OCI-LY7 (cell line): ENCODE measurements at regions not wholly inside any gene's neighbourhood (a gene's known extent, or its start where the extent isn't known, plus 50 kb on each side); places are given as distances from the start of the nearest gene placed in this dataset.

Source experiments
- BruUV-seq: library from RNA; stranded (reverse); fragments of 400-500 nt; replicated peaks from 2 replicates; lab custom pipeline; 2021; lab: Mats Ljungman, UMichigan
- CTCF ChIA-PET: fragments of 300-600 bp; sonication (Branson Sonifier 250); formaldehyde crosslinking; loops from one replicate; lab custom pipeline; 2022; ENCODE audit warnings: antibody characterized with exemption; ENCODE audit not compliant: unreplicated experiment; lab: Charles Lee
- POLR2A ChIA-PET: fragments of 300-600 bp; sonication (Branson Sonifier 250); formaldehyde crosslinking; loops from one replicate; lab custom pipeline; 2022; ENCODE audit warnings: antibody characterized with exemption; lab: Charles Lee
- DNase-seq: peaks from one replicate; pipeline ENCODE4 v3.0.0-alpha.2; 2015; ENCODE audit warnings: low spot score
- H2AFZ ChIP-seq: fragments of 200-600 bp; sonication (generic), shearing (Covaris generic); 2 replicates; pipeline ENCODE4 v1.6.1; 2014; ENCODE audit warnings: mild to moderate bottlenecking, antibody characterized with exemption, low read length, moderate library complexity
- H3K27ac ChIP-seq: fragments of 200-600 bp; sonication (generic); 2 replicates; pipeline ENCODE4 v1.5.1; 2014; ENCODE audit warnings: mixed run types, low read depth, mild to moderate bottlenecking, moderate library complexity, low read length, inconsistent platforms; ENCODE audit not compliant: poor library complexity, severe bottlenecking
- H3K36me3 ChIP-seq: fragments of 200-600 bp; sonication (generic); 2 replicates; pipeline ENCODE4 v1.6.1; 2014; ENCODE audit warnings: mild to moderate bottlenecking, antibody characterized with exemption, low read length, moderate library complexity, mixed read lengths; ENCODE audit not compliant: insufficient read depth
- H3K4me1 ChIP-seq: fragments of 200-600 bp; sonication (generic); 2 replicates; pipeline ENCODE4 v1.5.1; 2014; ENCODE audit warnings: mild to moderate bottlenecking, low read length; ENCODE audit not compliant: insufficient read depth, poor library complexity, severe bottlenecking
- H3K4me2 ChIP-seq: fragments of 200-600 bp; sonication (generic); 2 replicates; pipeline ENCODE4 v1.6.1; 2014; ENCODE audit warnings: mild to moderate bottlenecking, low read length
- H3K4me3 ChIP-seq: fragments of 200-600 bp; sonication (generic); 2 replicates; pipeline ENCODE4 v1.5.1; 2014; ENCODE audit warnings: mild to moderate bottlenecking, low read depth, low read length; ENCODE audit not compliant: poor library complexity, severe bottlenecking
- H3K79me2 ChIP-seq: fragments of 200-600 bp; sonication (generic); 2 replicates; pipeline ENCODE4 v1.6.1; 2016; ENCODE audit warnings: low read depth, mild to moderate bottlenecking, low read length, moderate library complexity, mixed read lengths; ENCODE audit not compliant: insufficient read depth
- H3K9me2 ChIP-seq: fragments of 200-600 bp; sonication (generic); 2 replicates; pipeline ENCODE4 v1.6.1; 2016; ENCODE audit warnings: mild to moderate bottlenecking, low read length, mixed read lengths; ENCODE audit not compliant: insufficient read depth
- H3K9me3 ChIP-seq: fragments of 200-600 bp; sonication (generic); 2 replicates; pipeline ENCODE4 v1.6.1; 2014; ENCODE audit warnings: mild to moderate bottlenecking, mixed run types, low read length, mixed read lengths
- H4K20me1 ChIP-seq: fragments of 200-600 bp; sonication (generic); 2 replicates; pipeline ENCODE4 v1.6.1; 2014; ENCODE audit warnings: mild to moderate bottlenecking, antibody characterized with exemption, low read length, moderate library complexity, mixed read lengths; ENCODE audit not compliant: insufficient read depth
- CTCF ChIP-seq: fragments of 200-600 bp; sonication (generic); conservative IDR thresholded peaks from 2 replicates; pipeline ENCODE4 v1.5.1; 2014; ENCODE audit warnings: mild to moderate bottlenecking, antibody characterized with exemption, low read length, moderate library complexity, mixed read lengths
- EZH2phosphoT487 ChIP-seq: fragments of 200-600 bp; sonication (generic); IDR thresholded peaks from 2 replicates; pipeline ENCODE4 v1.6.1; 2018; ENCODE audit warnings: low read depth, borderline replicate concordance, mild to moderate bottlenecking, mixed run types, antibody characterized with exemption, low read length, moderate library complexity, mixed read lengths
- intact Hi-C: fragments of 100-400 bp; cut with micrococcal nuclease; formaldehyde crosslinking; loops from one replicate; pipeline ENCODE4 v1.10.0; 2022; ENCODE audit not compliant: unreplicated experiment

GRCh38 chrX:128781506-128781905 is 729.3 kb upstream of the ACTRT1 start:
- Histone ChIP-seq H4K20me1 (no peaks in the 10 kb centered on the region), H2AFZ (no peak overlapping the region), H3K9me3 (no peaks in the 10 kb centered on the region), H3K4me1 (no peaks in the 10 kb centered on the region), H3K79me2 (no peaks in the 10 kb centered on the region), H3K36me3 (no peaks in the 10 kb centered on the region), H3K27ac (no peak overlapping the region), H3K9me2 (no peaks in the 10 kb centered on the region), H3K4me3 (no peak overlapping the region), H3K4me2 (no peak overlapping the region)
- no TSS peak for BruUV-seq
- ChIA-PET POLR2A (no interaction called here), CTCF (no interaction called here)
- intact Hi-C loops: no loop called here
- TF ChIP-seq CTCF (peak; percentile 50), EZH2phosphoT487 (no peak)
- DNase-seq: peak; percentile 26

GRCh38 chrX:128780934-128781333 is 728.7 kb upstream of the ACTRT1 start:
- H3K36me3 ChIP-seq: no peaks in the 10 kb centered on the region
- no TSS peak for BruUV-seq
- ChIA-PET POLR2A (no interaction called here), CTCF (no interaction called here)
- no peak overlapping the region for H3K4me2 ChIP-seq
- no peaks in the 10 kb centered on the region for H3K9me2 ChIP-seq
- no peak for DNase-seq
- H4K20me1 ChIP-seq: no peaks in the 10 kb centered on the region
- intact Hi-C loops: no loop called here
- no peak overlapping the region for H3K4me3 ChIP-seq
- TF ChIP-seq EZH2phosphoT487 (no peak), CTCF (no peak)
- no peak overlapping the region for H3K27ac ChIP-seq
- H2AFZ ChIP-seq: peak overlapping the region; percentile 54; the same call in 1 of the 2 replicates
- no peaks in the 10 kb centered on the region for H3K9me3 ChIP-seq
- no peaks in the 10 kb centered on the region for H3K4me1 ChIP-seq
- H3K79me2 ChIP-seq: no peaks in the 10 kb centered on the region

GRCh38 chrX:128769495-128769894 is 717.3 kb upstream of the ACTRT1 start:
- Histone ChIP-seq H3K9me2 (no peaks in the 10 kb centered on the region), H3K79me2 (no peaks in the 10 kb centered on the region), H3K27ac (no peak overlapping the region), H3K9me3 (no peaks in the 10 kb centered on the region), H3K4me2 (no peak overlapping the region), H2AFZ (no peak overlapping the region), H4K20me1 (no peaks in the 10 kb centered on the region), H3K36me3 (no peaks in the 10 kb centered on the region), H3K4me1 (no peaks in the 10 kb centered on the region), H3K4me3 (no peak overlapping the region)
- intact Hi-C loops: no loop called here
- DNase-seq: no peak
- TF ChIP-seq EZH2phosphoT487: no peak
- no peak for TF ChIP-seq CTCF
- ChIA-PET CTCF (no interaction called here), POLR2A (interaction anchor here (0.7 kb wide), 1 partner anchor 164 kb away, joined by 5 read pairs; no protein-coding TSS in a partner anchor)
- no TSS peak for BruUV-seq
